ENCODE measurements at regions not wholly inside any gene's neighbourhood (a gene's known extent, or its start where the extent isn't known, plus 50 kb on each side); places are given as distances from the start of the nearest gene placed in this dataset.

- H3K36me3 Mint-ChIP-seq, result peaks cover 0 to 9% (median 0%) of the 10 kb centered on the region in 3 donors
Measured at GRCh38 chr3:84209474-84209873, 749.3 kb upstream of the CADM2 start.

GRCh38 chr3:84223512-84223911 is 735.3 kb upstream of the CADM2 start:
- peaks cover 15 to 77% (median 36%) of the 10 kb centered on the region in 6 donors for H3K9me3 Mint-ChIP-seq
- no peaks in the 10 kb centered on the region for H3K4me1 Mint-ChIP-seq
- H3K27ac Mint-ChIP-seq, result no peak overlapping the region
- H3K27me3 Mint-ChIP-seq (ENCODE audit: low read depth in 3 of 3), result peaks cover 0 to 1% (median 0%) of the 10 kb centered on the region in 3 donors
- DNase-seq, result no peak
- H3K4me3 Mint-ChIP-seq, result no peak overlapping the region
- peaks cover 0 to 4% (median 3%) of the 10 kb centered on the region in 3 donors for H3K36me3 Mint-ChIP-seq

More at GRCh38 chr3:84209474-84209873, 749.3 kb upstream of the CADM2 start:
- DNase-seq, result no peak
- no peaks in the 10 kb centered on the region for H3K27me3 Mint-ChIP-seq (ENCODE audit: low read depth in 3 of 3)
- peaks cover 8 to 57% (median 40%) of the 10 kb centered on the region in 6 donors for H3K9me3 Mint-ChIP-seq
- H3K27ac Mint-ChIP-seq, result no peak overlapping the region
- H3K4me1 Mint-ChIP-seq, result no peaks in the 10 kb centered on the region
- H3K4me3 Mint-ChIP-seq, result no peak overlapping the region

GRCh38 chr3:84224262-84224661 is 734.5 kb upstream of the CADM2 start:
- Mint-ChIP-seq H3K27me3 (ENCODE audit: low read depth in 3 of 3) (peaks cover 0 to 1% (median 0%) of the 10 kb centered on the region in 3 donors), H3K36me3 (peaks cover 0 to 4% (median 3%) of the 10 kb centered on the region in 3 donors), H3K27ac (no peak overlapping the region), H3K4me1 (no peaks in the 10 kb centered on the region), H3K9me3 (peaks cover 14 to 69% (median 36%) of the 10 kb centered on the region in 6 donors), H3K4me3 (no peak overlapping the region)
- DNase-seq, result no peak

- Mint-ChIP-seq H3K4me3 (no peak overlapping the region), H3K27ac (no peak overlapping the region), H3K36me3 (peaks cover 0 to 5% (median 1%) of the 10 kb centered on the region in 3 donors), H3K4me1 (no peaks in the 10 kb centered on the region), H3K27me3 (ENCODE audit: low read depth in 3 of 3) (peaks cover 0 to 1% (median 0%) of the 10 kb centered on the region in 3 donors), H3K9me3 (peaks cover 6 to 58% (median 37%) of the 10 kb centered on the region in 6 donors)
- DNase-seq, result no peak
Measured at GRCh38 chr3:84236261-84236660, 722.5 kb upstream of the CADM2 start.

DNA sequence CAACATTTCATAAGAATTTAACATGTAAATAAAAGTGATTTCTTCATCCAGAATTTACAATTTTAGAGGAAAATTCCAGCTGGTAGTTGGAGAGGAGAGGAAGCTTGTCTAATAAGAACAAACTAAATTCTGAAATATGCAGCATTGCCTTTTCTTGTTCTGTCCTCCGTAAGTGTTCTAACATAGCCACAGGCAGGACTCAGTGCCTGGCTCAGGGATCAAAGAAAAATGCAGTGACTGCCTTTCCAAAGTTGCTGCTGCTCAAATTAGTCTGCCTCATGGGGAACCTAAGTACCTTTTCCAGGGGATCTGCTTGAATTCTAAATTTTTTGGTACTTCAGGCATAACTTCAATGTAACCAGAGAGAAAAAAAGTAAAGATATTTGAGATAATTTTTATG is 713.0 kb upstream of the CADM2 start:
- no peak overlapping the region for H3K4me3 Mint-ChIP-seq
- peaks cover 0 to 5% (median 4%) of the 10 kb centered on the region in 3 donors for H3K36me3 Mint-ChIP-seq
- DNase-seq, result no peak
- H3K27me3 Mint-ChIP-seq (ENCODE audit: low read depth in 3 of 3), result peaks cover 0 to 4% (median 1%) of the 10 kb centered on the region in 3 donors
- no peak overlapping the region for H3K27ac Mint-ChIP-seq
- no peaks in the 10 kb centered on the region for H3K4me1 Mint-ChIP-seq
- peaks cover 26 to 46% (median 38%) of the 10 kb centered on the region in 6 donors for H3K9me3 Mint-ChIP-seq

DNA sequence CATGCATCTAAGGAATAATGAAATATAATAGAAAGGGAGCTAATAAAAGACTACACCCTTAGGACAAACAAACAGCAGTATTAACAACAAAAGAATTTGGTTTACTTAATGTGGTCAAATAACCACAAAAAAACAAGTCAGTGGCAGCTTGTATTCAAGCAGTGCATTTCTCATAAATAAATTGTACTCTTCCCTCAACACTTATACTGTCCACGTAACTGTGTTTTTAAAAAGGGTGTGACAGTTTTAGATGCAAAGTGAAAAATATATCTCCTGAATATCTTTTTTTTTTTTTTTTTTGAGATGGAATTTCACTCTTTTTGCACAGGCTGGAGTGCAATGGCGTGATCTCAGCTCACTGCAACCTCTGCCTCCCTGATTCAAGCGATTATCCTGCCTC is 698.2 kb upstream of the CADM2 start:
- Mint-ChIP-seq H3K4me3 (no peak overlapping the region), H3K36me3 (peaks cover 0 to 9% (median 4%) of the 10 kb centered on the region in 3 donors), H3K4me1 (no peaks in the 10 kb centered on the region), H3K27me3 (ENCODE audit: low read depth in 3 of 3) (peaks cover 1 to 2% (median 2%) of the 10 kb centered on the region in 3 donors), H3K27ac (no peak overlapping the region), H3K9me3 (peaks cover 6 to 58% (median 27%) of the 10 kb centered on the region in 6 donors)
- DNase-seq, result no peak

GRCh38 chr3:84265768-84266167 is 693.0 kb upstream of the CADM2 start:
- Mint-ChIP-seq H3K36me3 (peaks cover 0 to 7% (median 4%) of the 10 kb centered on the region in 3 donors), H3K4me1 (no peaks in the 10 kb centered on the region), H3K4me3 (no peak overlapping the region), H3K27ac (no peak overlapping the region), H3K27me3 (ENCODE audit: low read depth in 3 of 3) (peaks cover 0 to 2% (median 2%) of the 10 kb centered on the region in 3 donors), H3K9me3 (peaks cover 7 to 79% (median 52%) of the 10 kb centered on the region in 6 donors)
- no peak for DNase-seq

GRCh38 chr3:84275532-84275931 is 683.3 kb upstream of the CADM2 start:
- Mint-ChIP-seq H3K27me3 (ENCODE audit: low read depth in 3 of 3) (no peaks in the 10 kb centered on the region), H3K4me1 (no peaks in the 10 kb centered on the region), H3K9me3 (peaks cover 2 to 41% (median 14%) of the 10 kb centered on the region in 6 donors), H3K4me3 (no peak overlapping the region), H3K27ac (no peak overlapping the region), H3K36me3 (no peaks in the 10 kb centered on the region)
- no peak for DNase-seq

DNA sequence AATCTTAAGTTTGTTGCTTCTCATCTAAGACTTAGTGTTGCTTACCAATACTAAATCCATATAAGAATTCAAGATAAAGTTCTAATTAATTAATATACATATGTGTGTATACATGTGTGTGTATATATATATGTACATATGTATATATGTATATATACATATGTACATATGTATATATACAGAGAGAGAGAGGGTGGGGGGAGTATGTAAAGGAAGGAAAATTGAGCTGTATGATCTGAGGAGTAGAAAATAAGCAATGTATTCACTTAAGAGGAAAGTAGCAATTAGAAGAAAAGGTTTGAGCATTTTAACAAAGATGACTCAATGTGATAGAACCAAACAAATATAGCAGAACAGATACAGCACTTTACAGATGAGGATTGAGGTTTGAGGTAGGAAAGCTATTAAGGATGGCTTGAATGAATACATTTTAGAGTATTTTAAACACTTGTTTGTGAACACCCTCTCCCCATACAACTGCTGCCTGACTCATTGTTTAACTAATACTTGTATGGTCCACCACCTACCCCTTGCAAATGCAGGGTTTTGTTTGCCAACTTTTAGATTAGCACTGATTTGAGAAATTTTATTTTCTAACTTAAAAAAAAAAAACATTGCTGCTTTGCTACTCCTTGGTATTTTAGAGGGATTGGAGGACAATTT is 681.1 kb upstream of the CADM2 start:
- H3K27me3 Mint-ChIP-seq (ENCODE audit: low read depth in 3 of 3), result no peaks in the 10 kb centered on the region
- no peaks in the 10 kb centered on the region for H3K36me3 Mint-ChIP-seq
- DNase-seq, result no peak
- H3K4me1 Mint-ChIP-seq, result no peaks in the 10 kb centered on the region
- no peak overlapping the region for H3K4me3 Mint-ChIP-seq
- H3K27ac Mint-ChIP-seq, result no peak overlapping the region
- H3K9me3 Mint-ChIP-seq, result peaks cover 0 to 44% (median 25%) of the 10 kb centered on the region in 6 donors

DNA sequence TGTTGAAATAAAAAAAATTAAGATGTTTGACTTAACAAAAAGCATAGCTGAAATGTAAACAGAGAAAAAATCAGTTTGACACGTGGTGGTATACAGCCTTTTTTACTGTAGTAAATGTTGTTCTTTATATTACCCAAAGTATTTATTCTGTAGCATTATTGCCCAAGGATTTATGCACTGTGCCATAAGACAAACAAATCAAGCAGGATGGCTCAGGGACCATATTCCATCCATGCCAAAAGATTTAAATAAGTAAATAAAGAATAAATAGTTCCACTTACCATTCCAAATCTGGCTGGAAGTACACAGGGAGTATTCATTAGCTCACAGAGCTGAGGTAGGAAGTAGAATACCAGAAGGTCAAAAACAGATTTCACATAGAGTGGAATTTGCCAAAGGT is 666.7 kb upstream of the CADM2 start:
- Mint-ChIP-seq H3K4me3 (no peak overlapping the region), H3K27me3 (ENCODE audit: low read depth in 3 of 3) (no peaks in the 10 kb centered on the region), H3K4me1 (no peaks in the 10 kb centered on the region), H3K36me3 (no peaks in the 10 kb centered on the region), H3K27ac (no peak overlapping the region), H3K9me3 (peaks cover 10 to 48% (median 28%) of the 10 kb centered on the region in 6 donors)
- no peak for DNase-seq

- H3K36me3 Mint-ChIP-seq, result no peaks in the 10 kb centered on the region
- H3K4me1 Mint-ChIP-seq, result no peaks in the 10 kb centered on the region
- peaks cover 0 to 2% (median 0%) of the 10 kb centered on the region in 3 donors for H3K27me3 Mint-ChIP-seq (ENCODE audit: low read depth in 3 of 3)
- DNase-seq, result no peak
- no peak overlapping the region for H3K4me3 Mint-ChIP-seq
- no peak overlapping the region for H3K27ac Mint-ChIP-seq
- H3K9me3 Mint-ChIP-seq, result peaks cover 2 to 24% (median 13%) of the 10 kb centered on the region in 6 donors
Measured at GRCh38 chr3:84299329-84299728, 659.5 kb upstream of the CADM2 start.

DNA sequence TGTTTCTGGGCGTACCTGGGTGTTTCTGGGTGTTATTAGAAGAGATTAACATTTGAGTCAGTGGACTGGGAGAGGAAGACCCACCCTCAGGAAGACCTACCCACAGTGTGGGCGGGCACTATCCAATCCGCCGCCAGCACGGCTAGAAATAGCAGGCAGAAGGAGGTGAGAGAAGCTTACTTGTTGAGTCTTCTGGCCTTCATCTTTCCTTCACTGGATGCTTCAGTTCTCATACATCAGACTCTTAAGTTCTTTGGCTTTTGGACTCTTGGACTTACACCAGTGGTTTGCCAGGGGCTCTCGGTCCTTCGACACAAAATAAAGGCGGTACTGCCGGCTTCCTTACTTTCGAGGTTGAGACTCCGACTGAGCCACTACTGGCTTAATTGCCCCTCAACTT is 654.6 kb upstream of the CADM2 start:
- Mint-ChIP-seq H3K4me1 (no peaks in the 10 kb centered on the region), H3K27ac (no peak overlapping the region), H3K4me3 (no peak overlapping the region), H3K27me3 (ENCODE audit: low read depth in 3 of 3) (peaks cover 0 to 2% (median 2%) of the 10 kb centered on the region in 3 donors), H3K36me3 (no peaks in the 10 kb centered on the region), H3K9me3 (peaks cover 9 to 30% (median 18%) of the 10 kb centered on the region in 6 donors)
- no peak for DNase-seq

DNA sequence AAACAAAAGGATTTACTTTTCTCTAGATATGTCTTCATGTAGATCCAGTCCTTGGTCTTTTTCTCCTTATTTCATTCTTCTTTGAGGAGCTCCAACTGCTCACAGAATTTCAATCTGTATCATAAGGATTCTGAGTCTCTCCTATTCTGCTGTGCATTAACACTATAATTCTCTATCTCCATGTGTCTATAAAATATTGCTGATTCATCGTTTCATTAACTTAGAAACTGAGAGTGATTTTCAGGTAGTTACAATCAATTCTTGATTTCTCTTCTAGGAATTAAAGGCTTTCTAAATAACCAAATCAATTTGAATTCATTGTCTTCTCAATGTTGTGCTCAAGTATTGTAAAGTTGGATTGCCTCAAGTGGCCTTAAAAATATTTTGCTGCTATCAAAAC is 651.5 kb upstream of the CADM2 start:
- no peak overlapping the region for H3K4me3 Mint-ChIP-seq

DNA sequence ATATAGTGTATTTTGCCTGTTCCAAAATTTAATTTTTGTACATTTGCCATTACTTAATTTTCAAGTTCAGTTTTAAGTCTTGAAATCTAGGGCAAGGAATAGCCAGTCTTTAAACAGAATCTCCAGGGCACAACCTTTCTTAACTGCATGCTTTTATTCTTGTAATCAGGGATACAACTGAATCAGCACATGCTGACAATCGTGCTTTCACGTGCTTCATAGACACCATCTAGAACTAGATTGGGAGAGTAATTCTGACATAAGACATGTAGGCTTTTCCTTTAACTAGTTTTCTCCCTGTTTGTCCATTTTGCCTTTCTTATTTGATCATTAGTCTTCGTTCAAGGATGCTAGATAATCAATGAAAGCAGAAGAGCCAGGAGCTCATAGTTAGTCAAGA is 650.4 kb upstream of the CADM2 start:
- Mint-ChIP-seq H3K27me3 (ENCODE audit: low read depth in 3 of 3) (peaks cover 0 to 2% (median 0%) of the 10 kb centered on the region in 3 donors), H3K4me1 (no peaks in the 10 kb centered on the region), H3K27ac (no peak overlapping the region), H3K4me3 (no peak overlapping the region), H3K36me3 (no peaks in the 10 kb centered on the region), H3K9me3 (peaks cover 7 to 30% (median 16%) of the 10 kb centered on the region in 6 donors)
- no peak for DNase-seq

More for the DNA sequence above, 651.5 kb upstream of the CADM2 start:
- no peaks in the 10 kb centered on the region for H3K36me3 Mint-ChIP-seq
- peaks cover 7 to 34% (median 17%) of the 10 kb centered on the region in 6 donors for H3K9me3 Mint-ChIP-seq
- H3K4me1 Mint-ChIP-seq, result no peaks in the 10 kb centered on the region
- DNase-seq, result no peak
- H3K27me3 Mint-ChIP-seq (ENCODE audit: low read depth in 3 of 3), result peaks cover 0 to 2% (median 0%) of the 10 kb centered on the region in 3 donors
- no peak overlapping the region for H3K27ac Mint-ChIP-seq

Data from immature natural killer cell (primary cell).